ENCODE measurements at regions not wholly inside any gene's neighbourhood (a gene's known extent, or its start where the extent isn't known, plus 50 kb on each side); places are given as distances from the start of the nearest gene placed in this dataset.

DNA sequence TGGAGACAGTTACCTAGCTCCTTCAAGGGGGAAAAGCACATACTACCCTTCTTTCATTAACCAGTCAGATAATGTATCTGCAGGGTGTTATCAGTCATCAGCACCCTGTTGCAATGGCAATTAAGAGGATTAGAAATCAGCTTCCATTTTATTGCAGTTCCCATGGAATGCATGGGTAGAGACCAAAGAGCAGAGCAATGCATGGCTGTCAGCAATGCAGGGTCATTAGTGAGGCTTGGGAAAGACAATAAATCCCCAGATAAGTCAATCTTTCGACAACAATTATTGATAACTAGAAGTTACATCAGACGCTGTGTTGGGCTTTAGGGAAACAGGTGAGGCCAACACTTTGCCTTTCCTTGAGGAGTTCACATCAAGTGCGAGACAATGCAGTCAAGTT, 150.9 kb downstream of the MAFB start:
- no peak for DNase-seq

GRCh38 chr20:40536808-40537207, 152.2 kb downstream of the MAFB start:
- no peak for DNase-seq

GRCh38 chr20:40535816-40536215, 153.2 kb downstream of the MAFB start:
- no peak for DNase-seq

DNA sequence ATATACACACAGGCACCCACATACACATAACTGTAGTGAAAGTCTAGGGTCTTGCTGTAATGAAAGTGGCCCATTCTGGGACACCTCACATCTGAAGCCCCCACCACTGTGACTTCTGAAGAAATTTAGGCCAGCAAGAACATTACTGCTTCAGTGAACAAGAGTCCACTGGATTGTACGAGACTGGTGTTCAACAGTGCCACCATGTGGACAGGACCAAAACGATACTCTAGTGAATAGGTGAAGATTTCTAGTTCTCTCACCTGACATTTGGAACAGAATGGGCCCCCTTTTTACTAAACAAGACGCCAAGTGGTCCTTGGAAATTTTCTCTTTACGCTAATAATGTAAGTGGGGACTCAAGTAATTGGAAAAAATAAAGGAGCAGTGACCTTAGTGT, 156.9 kb downstream of the MAFB start:
- DNase-seq: no peak

- no peak for DNase-seq
Measured at GRCh38 chr20:40525351-40525750, 163.7 kb downstream of the MAFB start.

- DNase-seq: no peak
Measured at GRCh38 chr20:40524071-40524470, 165.0 kb downstream of the MAFB start.

- DNase-seq: no peak
Measured at GRCh38 chr20:40522405-40522804, 166.6 kb downstream of the MAFB start.

DNA sequence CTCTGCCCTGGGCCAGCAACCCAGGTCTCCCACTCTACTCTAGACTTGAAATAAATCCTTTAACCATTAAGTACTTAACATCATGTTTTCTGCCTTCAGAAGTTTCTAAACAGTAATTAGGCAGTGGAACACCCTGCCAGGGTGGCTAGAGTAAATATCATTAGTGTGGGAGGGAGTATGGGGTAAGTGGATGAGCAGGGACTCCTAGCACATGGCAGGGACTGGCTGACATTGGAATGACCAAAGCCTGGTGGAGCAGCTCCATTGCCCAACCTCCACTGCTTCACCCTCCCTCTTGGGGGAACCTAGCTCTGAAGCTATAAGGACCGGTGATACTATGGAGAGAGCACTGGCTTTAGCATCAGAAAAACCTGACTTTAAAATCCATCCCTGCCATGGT, 167.1 kb downstream of the MAFB start:
- no peak for DNase-seq

GRCh38 chr20:40519918-40520317, 169.1 kb downstream of the MAFB start:
- no peak for DNase-seq

GRCh38 chr20:40512994-40513393, 176.0 kb downstream of the MAFB start:
- no peak for DNase-seq

GRCh38 chr20:40512591-40512990, 176.4 kb downstream of the MAFB start:
- DNase-seq: no peak

GRCh38 chr20:40511478-40511877, 177.6 kb downstream of the MAFB start:
- DNase-seq: no peak

DNA sequence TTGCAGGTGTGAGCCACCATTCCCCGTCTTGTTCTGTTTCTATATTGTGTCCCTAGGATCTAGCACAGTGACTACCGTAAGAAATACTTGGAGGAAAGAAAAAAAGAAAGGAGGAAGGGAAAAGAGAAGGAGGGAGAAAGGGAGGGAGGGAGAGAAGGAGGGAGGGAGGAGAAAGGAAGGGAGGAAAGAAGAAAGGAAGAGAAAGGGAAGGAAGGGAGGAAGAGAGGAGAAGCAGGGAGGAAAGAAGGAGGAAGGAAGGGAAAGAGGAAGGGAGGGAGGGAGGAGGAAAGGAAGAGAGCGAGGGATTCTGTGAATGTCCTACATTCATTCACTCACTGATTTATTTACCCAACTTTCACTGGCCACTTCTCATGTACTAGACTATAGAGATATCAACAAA, 178.4 kb downstream of the MAFB start:
- DNase-seq: no peak

GRCh38 chr20:40508821-40509220, 180.2 kb downstream of the MAFB start:
- no peak for DNase-seq

- no peak for DNase-seq
Measured at GRCh38 chr20:40506537-40506939, 182.5 kb downstream of the MAFB start.

DNA sequence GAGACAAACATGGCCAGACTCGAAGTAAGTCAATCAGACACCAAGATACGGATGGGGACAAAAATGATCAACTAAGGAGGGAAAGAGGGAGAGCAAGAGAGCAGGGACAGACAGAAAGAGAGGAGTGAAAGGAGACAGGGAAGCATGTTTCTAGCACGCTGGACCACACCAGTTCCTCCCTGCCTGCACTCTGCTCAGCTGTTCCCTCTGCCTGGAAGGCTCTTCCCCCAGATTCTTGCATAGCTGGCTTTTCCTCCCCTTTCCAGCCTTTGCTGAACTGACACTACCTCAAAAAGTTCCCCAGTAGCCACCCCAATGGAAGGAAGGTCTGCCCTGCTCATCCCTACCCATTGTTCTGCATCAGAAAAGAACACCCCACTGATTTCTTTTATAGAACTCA, 185.9 kb downstream of the MAFB start:
- no peak for DNase-seq

GRCh38 chr20:40502576-40502975, 186.5 kb downstream of the MAFB start:
- DNase-seq: no peak

GRCh38 chr20:40499391-40499790, 189.6 kb downstream of the MAFB start:
- no peak for DNase-seq

GRCh38 chr20:40497899-40498691, 190.9 kb downstream of the MAFB start:
- no peak for DNase-seq

DNA sequence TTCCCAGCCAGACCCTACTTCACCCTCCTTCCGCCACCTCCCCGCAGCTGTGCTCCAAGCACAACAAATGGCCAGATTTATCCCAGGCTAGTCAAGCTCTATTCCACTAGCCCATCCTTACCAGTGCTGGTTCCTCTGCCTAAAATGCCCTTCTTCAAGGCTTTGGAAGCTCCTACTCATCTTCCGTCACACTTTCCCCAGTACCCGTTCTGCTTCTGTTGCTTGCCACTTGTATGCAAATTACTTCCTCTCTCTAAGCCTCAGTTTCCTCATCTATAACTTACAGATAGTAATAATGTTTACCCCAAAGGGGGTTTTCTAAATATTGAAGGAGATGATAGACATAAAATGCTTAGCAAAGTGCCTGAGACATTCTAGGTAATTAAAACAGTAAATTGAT, 193.1 kb downstream of the MAFB start:
- DNase-seq: no peak

GRCh38 chr20:40494248-40494647, 194.8 kb downstream of the MAFB start:
- no peak for DNase-seq

DNA sequence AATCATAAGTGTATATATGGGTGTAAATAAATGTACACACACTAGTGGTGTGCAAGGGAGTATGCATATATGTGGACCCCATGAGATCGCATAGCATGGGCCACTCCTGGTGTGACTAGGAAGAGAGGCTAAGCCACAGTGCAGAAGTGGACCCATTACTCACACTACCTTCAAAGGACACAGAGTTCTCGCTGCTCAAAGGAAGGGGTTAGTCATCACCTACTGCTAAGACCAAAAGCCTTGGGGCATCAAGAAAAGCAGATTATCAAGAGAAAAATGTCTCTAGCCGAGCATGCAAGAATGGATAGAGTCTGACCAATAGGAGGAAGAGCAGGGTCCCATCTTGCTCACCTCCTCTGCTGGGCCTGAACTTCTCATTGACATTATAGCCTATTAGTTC, 195.5 kb downstream of the MAFB start:
- no peak for DNase-seq

DNA sequence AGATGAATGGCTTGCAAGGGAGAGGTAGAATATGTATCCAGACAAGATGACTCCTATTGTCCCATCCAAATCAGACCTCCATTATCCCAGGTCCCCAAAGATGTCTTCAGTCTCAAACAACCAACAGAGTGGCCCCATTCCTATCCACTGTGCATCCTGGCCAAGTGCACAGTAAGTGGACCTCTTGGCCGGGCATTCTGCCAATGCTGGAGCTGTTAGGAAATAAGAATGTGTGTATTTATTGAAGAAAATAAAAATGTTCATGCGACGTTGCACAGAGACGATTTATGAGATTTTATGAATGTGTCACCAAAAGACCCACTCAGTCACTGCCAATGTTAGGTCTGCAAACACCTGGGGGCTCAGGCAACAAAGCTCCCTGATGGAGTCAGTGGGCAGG, 196.0 kb downstream of the MAFB start:
- peak; percentile 40 for DNase-seq

GRCh38 chr20:40491009-40491590, 197.9 kb downstream of the MAFB start:
- DNase-seq: no peak
